Erythroblast (primary cell): ENCODE measurements at regions not wholly inside any gene's neighbourhood (a gene's known extent, or its start where the extent isn't known, plus 50 kb on each side); places are given as distances from the start of the nearest gene placed in this dataset.

Experiments used
- GATA1 ChIP-seq: IDR thresholded peaks from 2 replicates; pipeline ENCODE4 v1.6.1; 2011; ENCODE audit warnings: low read depth, mild to moderate bottlenecking, control low read depth, low read length, moderate library complexity
- POLR2A ChIP-seq: IDR thresholded peaks from 2 replicates; pipeline ENCODE4 v1.6.1; 2011; ENCODE audit warnings: mild to moderate bottlenecking, low read length

DNA sequence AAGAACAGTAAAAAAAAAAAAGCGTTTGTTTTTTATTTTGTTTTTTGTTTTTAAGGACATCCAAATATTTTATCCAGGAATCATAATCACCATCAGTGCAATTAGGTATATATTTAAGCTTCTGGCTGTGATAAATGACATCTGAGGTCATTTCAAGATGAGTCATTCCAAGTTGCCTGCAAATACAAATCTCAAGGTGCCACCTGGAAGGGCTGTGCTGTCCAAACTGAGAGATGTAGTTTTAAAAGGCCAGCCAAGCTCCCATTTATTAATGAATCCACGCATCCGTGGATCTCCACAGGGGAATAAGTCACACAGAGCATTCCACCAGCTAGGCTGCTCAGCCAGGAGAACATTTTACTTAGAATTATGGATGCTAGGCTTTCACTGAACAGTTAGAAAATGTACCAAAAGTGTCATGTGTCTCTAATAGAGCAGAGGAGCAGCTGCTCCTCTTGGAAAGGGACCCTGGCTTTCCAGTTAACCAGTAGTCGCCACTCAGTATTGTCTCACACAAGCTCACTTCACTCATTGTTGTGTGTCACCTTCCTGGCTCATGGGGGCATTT, 1151.4 kb upstream of the TMEM132C start:
- no peak for TF ChIP-seq POLR2A
- no peak for TF ChIP-seq GATA1
